Rectal smooth muscle tissue (tissue), 1 donor: ENCODE measurements at regions not wholly inside any gene's neighbourhood (a gene's known extent, or its start where the extent isn't known, plus 50 kb on each side); places are given as distances from the start of the nearest gene placed in this dataset.

Experiments
- H3K27ac ChIP-seq: one replicate; pipeline ENCODE4 v1.7.0; 2013; ENCODE audit warnings: low read depth, low read length, inconsistent platforms
- H3K27me3 ChIP-seq: one replicate; pipeline ENCODE4 v1.7.0; 2013; ENCODE audit warnings: low read length; ENCODE audit not compliant: control insufficient read depth, insufficient read depth
- H3K36me3 ChIP-seq: one replicate; pipeline ENCODE4 v1.7.0; 2013; ENCODE audit warnings: low read length; ENCODE audit not compliant: control insufficient read depth, insufficient read depth
- H3K4me1 ChIP-seq: one replicate; pipeline ENCODE4 v1.7.0; 2013; ENCODE audit warnings: low read length; ENCODE audit not compliant: control insufficient read depth, insufficient read depth
- H3K4me3 ChIP-seq: one replicate; pipeline ENCODE4 v1.7.0; 2013; ENCODE audit warnings: low read length
- H3K9ac ChIP-seq: one replicate; pipeline ENCODE4 v1.7.0; 2013; ENCODE audit warnings: low read length

DNA sequence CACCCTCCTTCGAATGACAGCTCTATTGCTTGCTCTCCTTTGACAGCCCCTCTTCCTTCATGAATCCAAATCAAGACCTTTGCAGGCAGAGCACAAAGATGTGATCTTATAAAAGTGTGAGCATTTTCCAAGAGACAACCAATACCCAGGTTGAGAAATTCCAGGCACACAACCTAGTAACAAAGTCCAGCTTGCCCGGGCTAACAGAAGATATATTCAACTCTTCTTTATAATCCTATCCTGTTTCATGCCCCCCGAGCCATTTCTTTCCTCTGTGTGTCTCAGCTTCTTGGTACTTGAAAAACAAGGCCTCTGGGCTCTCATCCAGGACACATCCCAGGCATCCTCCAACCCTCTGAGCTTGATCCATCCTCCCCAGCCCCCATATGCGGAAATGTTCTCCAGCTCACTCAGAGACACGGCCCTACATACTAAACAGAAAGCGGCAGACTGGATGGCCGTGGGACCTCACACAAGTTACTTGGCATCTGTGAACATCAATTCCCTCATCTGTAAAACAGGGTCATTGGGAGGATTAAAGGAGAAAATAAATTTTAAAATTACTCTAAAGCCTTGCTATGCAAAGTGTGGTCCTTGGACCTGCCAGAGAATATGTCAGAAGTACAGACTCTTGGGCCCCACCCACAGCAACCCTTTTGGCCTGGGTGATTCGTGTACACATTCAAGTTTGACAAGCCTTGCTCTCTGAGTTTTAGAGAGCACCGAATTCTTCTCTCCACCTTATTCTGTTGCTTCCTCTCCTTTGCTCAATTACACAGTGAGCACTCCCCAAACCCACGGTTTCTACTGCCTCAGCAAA is 627.0 kb downstream of the BCOR start:
- Histone ChIP-seq H3K4me1 (peaks cover 15% of the 10 kb centered on the region), H3K27me3 (no peaks in the 10 kb centered on the region), H3K4me3 (no peak overlapping the region), H3K36me3 (no peaks in the 10 kb centered on the region), H3K27ac (peak overlapping the region; percentile 59), H3K9ac (no peak overlapping the region)

DNA sequence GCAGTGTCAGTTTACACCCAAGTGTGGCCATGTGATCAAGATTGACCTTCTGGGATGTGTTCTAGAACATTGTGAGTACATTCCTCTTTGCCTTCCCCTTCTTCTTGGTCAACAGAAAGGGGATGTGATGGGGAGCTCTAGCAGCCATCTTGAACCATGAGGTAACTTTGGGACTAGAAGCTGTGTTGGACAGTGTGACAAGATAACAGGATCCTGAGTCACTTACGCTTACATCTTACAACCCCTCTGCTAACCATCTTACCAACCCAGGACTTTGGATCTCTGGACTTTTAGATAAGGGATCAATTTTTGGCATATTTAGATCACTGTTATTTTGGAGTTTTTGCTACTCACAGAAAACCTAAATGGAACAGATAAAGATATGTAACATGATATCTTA is 625.6 kb downstream of the BCOR start:
- Histone ChIP-seq H3K4me1 (peaks cover 15% of the 10 kb centered on the region), H3K27me3 (no peaks in the 10 kb centered on the region), H3K9ac (no peak overlapping the region), H3K4me3 (no peak overlapping the region), H3K27ac (peak overlapping the region; percentile 59), H3K36me3 (no peaks in the 10 kb centered on the region)

DNA sequence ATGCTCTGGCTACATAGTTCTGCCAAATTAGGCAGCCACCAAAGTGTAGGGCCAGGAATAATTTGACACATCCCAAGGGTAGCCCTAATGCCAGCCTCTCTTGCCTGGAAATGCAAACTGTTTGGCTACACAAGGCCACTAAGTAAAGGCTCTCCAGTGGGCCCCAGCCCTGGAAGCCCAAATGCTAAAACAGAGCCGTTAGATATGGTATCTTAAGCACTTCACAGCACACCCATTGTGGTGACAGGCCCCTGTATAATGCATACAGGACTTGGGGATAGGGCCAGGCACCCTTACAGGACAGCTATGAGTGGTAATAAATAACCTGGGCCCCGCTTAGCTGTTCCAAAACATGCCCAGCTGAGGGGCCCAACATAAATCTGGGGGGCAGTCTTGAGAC is 623.9 kb downstream of the BCOR start:
- no peak overlapping the region for H3K9ac ChIP-seq
- no peaks in the 10 kb centered on the region for H3K36me3 ChIP-seq
- no peak overlapping the region for H3K27ac ChIP-seq
- peaks cover 15% of the 10 kb centered on the region for H3K4me1 ChIP-seq
- H3K4me3 ChIP-seq = no peak overlapping the region
- H3K27me3 ChIP-seq = no peaks in the 10 kb centered on the region

GRCh38 chrX:39475372-39475771 is 622.4 kb downstream of the BCOR start:
- Histone ChIP-seq H3K4me1 (peaks cover 15% of the 10 kb centered on the region), H3K27me3 (no peaks in the 10 kb centered on the region), H3K9ac (no peak overlapping the region), H3K27ac (no peak overlapping the region), H3K36me3 (no peaks in the 10 kb centered on the region), H3K4me3 (no peak overlapping the region)

- Histone ChIP-seq H3K9ac (no peak overlapping the region), H3K27ac (no peak overlapping the region), H3K4me1 (peaks cover 8% of the 10 kb centered on the region), H3K27me3 (no peaks in the 10 kb centered on the region), H3K4me3 (no peak overlapping the region), H3K36me3 (no peaks in the 10 kb centered on the region)
Observed at GRCh38 chrX:39476604-39477021, 621.1 kb downstream of the BCOR start.

DNA sequence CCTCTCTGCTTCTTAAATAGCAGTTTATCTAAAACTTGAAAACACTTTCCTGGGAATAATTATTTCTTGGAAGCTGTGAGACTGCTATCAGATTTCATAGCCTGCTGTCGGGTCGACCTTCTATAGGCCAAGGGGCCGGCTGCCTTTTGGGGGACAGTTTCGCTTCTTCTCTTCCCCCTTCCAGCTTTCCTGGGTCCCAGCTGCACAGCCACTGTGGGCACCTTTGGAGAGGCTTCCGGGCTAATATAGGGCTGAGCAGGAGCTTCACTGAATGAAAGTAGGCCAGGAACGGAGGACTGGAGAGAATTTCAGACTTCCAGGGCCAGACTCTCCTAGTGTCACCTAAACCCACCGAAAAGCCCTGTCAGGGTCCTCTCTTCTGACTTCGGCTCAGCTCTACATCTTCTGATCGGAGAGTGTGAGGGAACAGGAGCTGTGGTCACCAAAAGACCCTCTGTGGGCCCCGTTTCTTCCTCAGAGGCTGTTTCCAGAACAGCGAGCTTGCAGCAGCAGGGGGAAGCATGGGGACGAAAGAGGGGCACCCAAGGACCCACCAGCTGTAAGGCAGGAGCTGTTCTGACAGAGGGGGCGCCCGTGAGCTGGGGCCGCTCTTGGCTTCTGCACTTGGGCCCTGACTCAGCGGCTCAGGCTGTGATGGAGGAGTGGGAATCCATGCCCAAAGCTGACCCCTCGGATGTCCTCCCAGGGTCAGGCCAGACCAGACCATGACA is 620.6 kb downstream of the BCOR start:
- Histone ChIP-seq H3K27me3 (no peaks in the 10 kb centered on the region), H3K27ac (no peak overlapping the region), H3K4me1 (peaks cover 4% of the 10 kb centered on the region), H3K36me3 (no peaks in the 10 kb centered on the region), H3K9ac (no peak overlapping the region), H3K4me3 (no peak overlapping the region)

- Histone ChIP-seq H3K36me3 (no peaks in the 10 kb centered on the region), H3K27ac (no peak overlapping the region), H3K27me3 (no peaks in the 10 kb centered on the region), H3K4me3 (no peak overlapping the region), H3K4me1 (peaks cover 4% of the 10 kb centered on the region), H3K9ac (no peak overlapping the region)
Observed at GRCh38 chrX:39477762-39478120, 620.0 kb downstream of the BCOR start.

GRCh38 chrX:39479856-39480255 is 617.9 kb downstream of the BCOR start:
- no peak overlapping the region for H3K27ac ChIP-seq

DNA sequence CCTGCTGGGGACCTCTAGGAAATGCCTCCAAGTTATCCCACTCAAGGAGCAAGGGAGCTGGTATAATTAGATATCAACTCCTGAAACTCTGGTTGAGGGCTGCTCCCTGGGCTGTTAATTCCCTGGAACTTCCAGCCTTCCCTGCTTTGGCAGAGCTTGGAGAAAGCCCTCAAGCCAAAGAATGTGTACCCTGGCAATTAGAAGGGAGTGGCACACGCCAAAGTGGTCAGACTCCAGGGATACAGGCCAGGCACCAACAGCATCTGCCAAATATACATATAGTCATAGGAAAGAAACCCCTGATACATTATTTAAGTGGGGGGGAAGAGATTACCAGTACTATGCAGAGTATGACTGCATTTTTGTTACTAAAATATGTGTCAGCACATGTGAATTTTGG is 616.8 kb downstream of the BCOR start:
- Histone ChIP-seq H3K27ac (no peak overlapping the region), H3K4me1 (no peaks in the 10 kb centered on the region), H3K4me3 (no peak overlapping the region), H3K36me3 (no peaks in the 10 kb centered on the region), H3K27me3 (no peaks in the 10 kb centered on the region), H3K9ac (no peak overlapping the region)

More at GRCh38 chrX:39479856-39480255, 617.9 kb downstream of the BCOR start:
- Histone ChIP-seq H3K27me3 (no peaks in the 10 kb centered on the region), H3K4me3 (no peak overlapping the region), H3K9ac (no peak overlapping the region), H3K36me3 (no peaks in the 10 kb centered on the region), H3K4me1 (no peaks in the 10 kb centered on the region)

DNA sequence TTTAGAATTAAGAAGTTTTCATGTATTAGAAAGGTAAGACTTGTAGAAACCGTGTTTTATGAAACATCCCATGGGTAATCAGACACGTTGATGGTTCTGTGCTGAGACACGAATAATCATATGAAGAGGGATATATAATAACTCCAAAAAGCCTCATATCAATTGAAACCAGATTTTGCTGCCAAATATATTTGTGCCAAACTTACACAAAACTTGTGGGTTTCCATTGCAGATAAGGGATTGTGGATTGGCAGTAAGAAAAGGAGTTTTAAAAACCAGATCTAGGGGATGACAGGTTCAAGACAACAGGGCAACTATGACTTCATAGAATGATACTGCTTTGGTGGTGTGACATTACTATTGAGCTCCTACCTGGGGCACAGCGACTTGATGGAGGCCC is 616.1 kb downstream of the BCOR start:
- Histone ChIP-seq H3K36me3 (no peaks in the 10 kb centered on the region), H3K9ac (no peak overlapping the region), H3K4me1 (no peaks in the 10 kb centered on the region), H3K4me3 (no peak overlapping the region), H3K27ac (no peak overlapping the region), H3K27me3 (no peaks in the 10 kb centered on the region)

- no peak overlapping the region for H3K27ac ChIP-seq
- H3K36me3 ChIP-seq = no peaks in the 10 kb centered on the region
- no peaks in the 10 kb centered on the region for H3K4me1 ChIP-seq
- H3K4me3 ChIP-seq = no peak overlapping the region
- H3K9ac ChIP-seq = no peak overlapping the region
- no peaks in the 10 kb centered on the region for H3K27me3 ChIP-seq
Observed at GRCh38 chrX:39484159-39485068, 613.3 kb downstream of the BCOR start.
